COR-L47 (cell line): ENCODE measurements at regions not wholly inside any gene's neighbourhood (a gene's known extent, or its start where the extent isn't known, plus 50 kb on each side); places are given as distances from the start of the nearest gene placed in this dataset.

Experiments
- DNase-seq: peaks from one replicate; lab custom pipeline; 2025; lab: John Stamatoyannopoulos, UW

GRCh38 chr4:81549984-81550383 is 78.3 kb upstream of the RASGEF1B start:
- no peak for DNase-seq

GRCh38 chr4:81546777-81547176 is 75.1 kb upstream of the RASGEF1B start:
- no peak for DNase-seq

GRCh38 chr4:81541161-81541945 is 69.6 kb upstream of the RASGEF1B start:
- no peak for DNase-seq

- no peak for DNase-seq
Measured at GRCh38 chr4:81538716-81539427, 67.2 kb upstream of the RASGEF1B start.

- DNase-seq: no peak
Measured at GRCh38 chr4:81531410-81531809, 59.7 kb upstream of the RASGEF1B start.

- DNase-seq: no peak
Measured at GRCh38 chr4:81528979-81529378, 57.3 kb upstream of the RASGEF1B start.

GRCh38 chr4:81528200-81528599 is 56.5 kb upstream of the RASGEF1B start:
- DNase-seq: no peak

- no peak for DNase-seq
Measured at GRCh38 chr4:81527709-81528108, 56.0 kb upstream of the RASGEF1B start.

GRCh38 chr4:81527115-81527514 is 55.4 kb upstream of the RASGEF1B start:
- DNase-seq: no peak

GRCh38 chr4:81526706-81527105 is 55.0 kb upstream of the RASGEF1B start:
- DNase-seq: no peak

- no peak for DNase-seq
Measured at GRCh38 chr4:81523672-81524327, 52.1 kb upstream of the RASGEF1B start.

GRCh38 chr4:81522711-81523110 is 51.0 kb upstream of the RASGEF1B start:
- DNase-seq: no peak

- DNase-seq: no peak
Measured at GRCh38 chr4:81521708-81522107, 50.0 kb upstream of the RASGEF1B start.
